HT1080 (cell line): ENCODE measurements at regions not wholly inside any gene's neighbourhood (a gene's known extent, or its start where the extent isn't known, plus 50 kb on each side); places are given as distances from the start of the nearest gene placed in this dataset.

ENCODE experiments used
- DNase-seq: peaks from one replicate; pipeline ENCODE4 v3.0.0-alpha.2; 2015; ENCODE audit warnings: low read depth

- no peak for DNase-seq
Observed at GRCh38 chr20:48162621-48163020, 377.3 kb upstream of the SULF2 start.

DNA sequence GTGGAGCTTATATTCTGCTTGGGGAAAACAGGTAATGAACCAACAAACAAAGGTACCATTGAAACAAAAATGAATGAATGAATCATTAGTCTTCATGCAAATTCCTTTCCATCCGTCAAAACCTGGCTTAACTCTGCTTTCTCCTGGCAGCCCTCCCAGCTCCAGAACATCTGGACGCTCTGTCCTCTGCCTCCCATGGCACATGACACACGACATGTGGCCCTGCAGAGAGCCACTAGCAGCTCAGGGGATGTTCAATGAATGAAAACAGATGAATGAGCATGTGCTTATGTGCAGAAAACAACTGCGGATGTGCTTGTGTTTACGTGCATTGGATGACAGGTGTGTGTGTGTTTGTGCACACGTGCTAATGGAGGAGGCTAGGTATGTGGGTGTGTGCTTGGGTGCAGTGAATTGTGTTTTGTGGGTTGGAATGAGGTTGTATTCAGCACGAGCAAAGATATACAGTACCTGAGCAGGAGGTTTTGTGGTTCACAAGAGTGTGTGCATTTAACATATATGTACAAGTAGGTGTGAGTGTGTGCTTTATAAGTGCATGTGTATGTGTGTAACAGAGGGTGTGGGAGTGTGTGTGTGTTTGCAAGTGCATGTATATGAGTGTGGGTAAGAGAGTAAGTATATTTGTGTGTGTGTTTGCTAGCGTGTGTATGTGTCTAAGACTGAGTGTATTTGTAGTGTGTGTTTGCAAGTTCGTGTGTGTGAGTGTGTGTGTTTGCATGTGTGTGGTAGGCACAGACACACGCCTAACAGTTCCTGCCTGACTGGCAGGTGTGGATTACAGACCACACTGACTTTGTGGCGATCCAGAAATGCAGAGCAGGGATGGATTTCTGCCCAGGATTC lies 374.1 kb upstream of the SULF2 start:
- DNase-seq, result no peak

- no peak for DNase-seq
Observed at GRCh38 chr20:48158014-48158413, 372.7 kb upstream of the SULF2 start.

DNA sequence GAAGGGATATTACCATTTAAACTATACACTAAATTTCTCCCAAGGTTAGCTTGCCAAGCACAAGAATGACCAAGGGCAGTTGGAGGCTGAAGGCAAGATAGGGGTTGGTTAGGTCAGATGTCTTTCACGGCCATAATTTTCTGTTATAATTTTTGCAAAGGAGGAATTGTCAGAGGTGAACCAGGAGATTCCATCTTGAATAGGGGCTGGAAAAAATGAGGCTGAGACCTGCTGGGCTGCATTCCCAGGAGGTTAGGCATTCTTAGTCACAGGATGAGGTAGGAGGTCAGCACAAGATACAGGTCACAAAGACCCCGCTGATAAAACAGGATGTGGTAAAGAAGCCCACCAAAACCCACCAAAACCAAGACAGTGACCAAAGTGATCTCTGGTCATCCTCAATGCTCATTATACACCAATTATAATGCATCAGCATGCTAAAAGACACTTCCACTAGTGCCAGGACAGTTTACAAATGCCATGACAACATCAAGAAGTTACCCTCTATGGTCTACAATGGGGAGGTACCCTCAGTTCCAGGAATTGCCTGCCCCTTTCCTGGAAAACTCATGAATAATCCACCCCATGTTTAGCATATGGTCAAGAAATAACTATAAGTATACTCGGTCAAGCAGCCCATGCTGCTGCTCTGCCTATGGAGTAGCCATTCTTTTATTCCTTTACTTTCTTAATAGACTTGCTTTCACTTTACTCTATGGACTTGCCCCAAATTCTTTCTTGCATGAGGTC lies 371.8 kb upstream of the SULF2 start:
- DNase-seq, result no peak

- no peak for DNase-seq
Observed at GRCh38 chr20:48156521-48156920, 371.2 kb upstream of the SULF2 start.

DNA sequence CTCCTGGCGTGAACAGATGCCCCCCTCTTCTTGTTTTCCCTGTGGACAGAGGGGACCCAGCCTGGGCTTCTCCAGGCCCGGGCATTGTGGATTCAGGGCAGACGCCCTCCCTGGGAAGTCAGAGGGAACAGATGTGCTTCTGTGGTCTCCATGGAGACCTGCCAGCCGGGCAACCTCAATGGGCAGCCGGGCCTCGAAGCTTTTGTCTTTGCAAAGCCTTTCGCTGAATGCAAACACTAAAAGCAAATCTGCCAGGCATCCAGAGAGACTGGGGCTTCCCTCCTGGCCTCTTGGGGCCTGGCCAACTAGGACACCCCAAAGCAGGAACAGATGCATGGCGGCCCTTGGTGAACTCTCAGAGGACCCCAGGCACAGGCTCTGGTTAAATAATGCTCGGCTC lies 370.0 kb upstream of the SULF2 start:
- no peak for DNase-seq

DNA sequence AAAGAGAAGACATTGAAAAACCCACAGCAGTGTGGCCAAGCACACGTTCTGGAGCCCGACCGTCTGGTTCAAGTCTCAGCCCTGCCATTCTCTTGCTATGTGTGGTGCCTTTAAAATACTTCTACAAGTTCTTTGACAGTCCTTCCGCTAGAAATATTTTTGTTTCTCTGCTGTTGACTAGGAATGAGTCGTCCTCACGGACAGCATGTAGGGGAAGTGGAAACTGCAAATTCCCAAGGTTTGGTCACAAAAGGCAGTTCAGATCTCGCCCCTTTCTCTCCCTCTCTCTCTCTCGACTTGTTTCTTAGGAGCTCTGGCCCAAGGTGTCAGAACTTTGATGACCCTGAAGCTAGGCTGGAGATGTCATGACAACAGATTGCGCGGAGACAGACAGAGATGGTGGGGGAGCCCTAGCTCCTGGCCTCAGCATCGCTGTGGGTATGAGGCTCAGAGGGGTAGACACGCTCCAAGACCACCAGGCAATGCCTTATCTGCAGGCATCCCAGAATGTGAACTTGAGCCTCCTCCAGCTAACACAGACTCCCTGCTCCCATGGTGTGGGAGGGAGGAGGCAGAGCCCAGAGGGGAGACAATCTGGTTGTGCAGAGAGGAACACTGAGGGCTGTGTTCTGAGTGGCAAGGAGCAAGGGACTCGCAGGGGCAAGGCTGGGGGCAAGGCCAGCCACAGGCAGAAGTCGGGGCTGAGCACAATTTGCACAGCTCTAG lies 368.9 kb upstream of the SULF2 start:
- DNase-seq, result no peak

DNA sequence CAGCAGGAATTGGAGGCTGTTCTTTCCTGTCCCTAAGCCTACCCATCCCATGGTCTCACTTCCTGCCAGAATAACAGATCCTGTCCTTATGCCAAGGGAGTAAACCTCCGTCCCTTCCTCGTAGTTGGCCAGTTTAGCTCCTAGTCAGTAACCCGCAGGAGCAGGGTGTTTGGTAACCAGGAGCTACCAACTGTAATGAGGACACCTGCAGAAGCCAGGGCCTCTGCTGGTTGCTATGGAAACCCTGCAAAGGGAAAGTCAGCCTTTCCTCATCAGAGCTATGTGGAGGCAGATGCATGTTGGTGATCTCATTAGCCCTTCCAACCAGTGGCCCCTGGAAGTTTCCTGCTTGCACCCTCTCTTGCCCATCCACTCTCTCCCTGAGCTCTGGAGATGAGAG lies 368.2 kb upstream of the SULF2 start:
- DNase-seq, result no peak

DNA sequence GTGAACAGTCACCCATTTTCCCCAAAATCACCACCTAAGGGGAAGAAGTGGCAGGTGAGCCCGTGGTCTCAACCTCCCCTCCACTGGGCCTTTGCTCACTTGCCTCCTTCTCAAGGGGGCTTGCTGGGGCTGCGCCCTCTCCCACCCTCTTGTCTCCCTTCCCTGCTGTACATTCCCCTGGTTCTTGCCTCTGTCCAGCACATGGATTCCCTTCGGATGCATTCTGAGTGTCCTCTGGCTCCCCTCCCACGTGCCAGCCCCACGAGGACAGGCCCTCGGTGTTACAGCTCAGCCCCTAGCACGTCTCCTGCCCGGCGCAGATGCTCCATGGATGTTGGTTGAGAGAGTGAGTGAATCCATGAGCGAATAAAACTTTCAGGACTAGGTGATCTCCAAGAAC lies 367.8 kb upstream of the SULF2 start:
- DNase-seq, result no peak

DNA sequence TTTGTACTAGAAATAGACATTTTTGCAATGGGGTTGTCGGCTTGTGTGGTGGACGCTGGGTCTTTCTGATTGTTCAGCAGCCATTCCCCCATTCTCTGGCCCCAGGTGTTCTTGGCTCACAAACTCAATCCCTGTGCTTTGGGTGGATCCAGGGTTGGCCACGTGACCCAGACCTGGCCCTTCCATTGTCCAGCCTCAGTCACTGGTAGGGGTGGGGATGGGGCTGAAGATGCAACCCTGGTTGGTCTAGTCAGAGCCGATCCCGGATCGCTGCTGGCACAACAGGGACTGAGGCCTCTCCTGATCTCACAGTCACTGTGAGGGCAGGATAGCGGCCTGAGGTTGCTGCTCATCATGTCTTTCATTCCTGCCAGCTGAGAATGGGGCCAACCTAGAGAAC lies 365.3 kb upstream of the SULF2 start:
- DNase-seq, result no peak

GRCh38 chr20:48149902-48150301 lies 364.6 kb upstream of the SULF2 start:
- no peak for DNase-seq

GRCh38 chr20:48148916-48149672 lies 363.8 kb upstream of the SULF2 start:
- DNase-seq, result no peak

GRCh38 chr20:48148020-48148419 lies 362.7 kb upstream of the SULF2 start:
- DNase-seq, result no peak

GRCh38 chr20:48147311-48147710 lies 362.0 kb upstream of the SULF2 start:
- no peak for DNase-seq

DNA sequence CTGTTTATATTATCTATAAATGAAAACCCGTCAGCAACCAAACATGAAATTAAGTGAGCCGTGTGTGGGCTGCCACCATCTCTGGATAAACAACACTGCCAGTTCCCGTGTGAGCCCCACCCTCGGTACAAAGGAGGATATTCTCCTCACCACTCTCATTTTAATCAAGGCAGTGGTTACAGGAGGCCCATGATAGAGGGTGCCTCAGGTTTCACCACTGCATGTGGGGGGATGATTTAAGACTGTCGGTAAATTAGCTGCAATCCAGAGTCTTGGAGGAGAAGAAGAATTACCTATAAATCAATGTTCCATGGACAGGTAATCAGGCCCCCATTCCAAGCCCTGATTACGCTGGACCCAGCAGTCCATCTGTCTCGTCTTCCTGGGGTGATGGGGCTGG lies 361.6 kb upstream of the SULF2 start:
- DNase-seq, result no peak

DNA sequence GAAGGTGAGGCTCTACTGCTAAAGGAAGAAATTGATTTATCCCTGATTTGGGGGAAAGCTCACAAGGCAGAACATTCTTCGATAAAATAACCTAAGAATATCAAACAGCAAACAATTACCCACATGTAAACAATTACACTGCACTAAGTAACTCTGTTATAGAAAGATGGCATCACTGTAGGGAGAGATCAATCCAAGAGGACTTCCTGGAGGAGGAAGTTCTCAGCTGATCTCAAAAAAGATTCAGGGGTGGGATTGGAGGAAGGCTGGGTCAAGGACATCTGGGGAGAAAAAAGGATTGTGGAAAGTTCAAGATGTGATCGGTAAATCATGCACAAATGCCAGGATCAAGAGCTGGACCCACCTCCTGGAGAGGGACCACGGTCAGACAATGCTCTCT lies 361.0 kb upstream of the SULF2 start:
- DNase-seq, result no peak

DNA sequence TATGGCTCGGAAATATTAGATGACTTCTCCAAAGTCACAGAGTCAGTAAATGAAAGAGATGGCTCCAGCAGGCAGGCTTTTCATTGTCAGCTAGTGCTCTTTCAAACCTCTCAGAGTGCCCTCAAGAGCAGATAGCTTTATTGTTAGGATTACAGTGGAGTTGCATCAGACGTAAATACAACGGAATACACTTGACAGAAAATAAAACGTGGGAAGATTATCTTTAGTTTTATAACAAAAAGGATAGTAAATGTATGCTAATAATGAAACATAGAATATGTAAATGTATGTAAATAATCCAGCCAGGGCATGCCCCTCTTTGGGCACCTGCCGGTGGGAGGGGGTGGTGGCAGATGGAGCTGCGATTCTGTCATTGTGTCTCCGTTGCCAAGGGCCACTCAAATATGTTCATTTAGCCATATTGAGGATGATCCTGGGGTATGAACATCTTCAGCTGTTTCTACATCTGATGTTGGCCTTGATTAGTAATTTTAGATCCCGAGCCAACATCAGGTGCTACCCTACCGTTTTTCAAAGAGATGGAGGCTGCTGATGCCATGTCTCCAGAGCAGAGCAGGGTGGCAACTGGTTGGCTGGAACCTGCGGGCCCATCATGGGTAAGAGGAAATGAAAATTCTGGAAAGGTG lies 358.3 kb upstream of the SULF2 start:
- DNase-seq, result no peak

- no peak for DNase-seq
Observed at GRCh38 chr20:48142516-48142773, 357.2 kb upstream of the SULF2 start.

GRCh38 chr20:48141660-48142515 lies 356.6 kb upstream of the SULF2 start:
- DNase-seq, result no peak
